Neuronal stem cell (in vitro differentiated cells): ENCODE measurements at regions not wholly inside any gene's neighbourhood (a gene's known extent, or its start where the extent isn't known, plus 50 kb on each side); places are given as distances from the start of the nearest gene placed in this dataset.

Source experiments
- DNase-seq: peaks from one replicate; pipeline ENCODE4 v3.0.0-alpha.2; 2013; ENCODE audit warnings: low spot score
- H2AFZ ChIP-seq: one replicate; pipeline ENCODE4 v1.6.1; 2013; ENCODE audit warnings: mild to moderate bottlenecking, low read length, inconsistent platforms
- H2AK5ac ChIP-seq: 2 replicates; pipeline ENCODE4 v1.6.1; 2013; ENCODE audit warnings: low read depth, mild to moderate bottlenecking, inconsistent platforms, low read length, moderate library complexity, mixed read lengths
- H2BK120ac ChIP-seq: 2 replicates; pipeline ENCODE4 v1.6.1; 2013; ENCODE audit warnings: low read depth, mild to moderate bottlenecking, inconsistent platforms, low read length, moderate library complexity, mixed read lengths
- H2BK12ac ChIP-seq: one replicate; pipeline ENCODE4 v1.6.1; 2013; ENCODE audit warnings: low read length, inconsistent platforms
- H2BK15ac ChIP-seq: 2 replicates; pipeline ENCODE4 v1.6.1; 2013; ENCODE audit warnings: mild to moderate bottlenecking, low read length, inconsistent platforms, mixed read lengths
- H2BK5ac ChIP-seq: one replicate; pipeline ENCODE4 v1.6.1; 2013; ENCODE audit warnings: inconsistent platforms, mild to moderate bottlenecking, low read length, moderate library complexity
- H3K14ac ChIP-seq: one replicate; pipeline ENCODE4 v1.6.1; 2013; ENCODE audit warnings: low read length, inconsistent platforms
- H3K18ac ChIP-seq: 2 replicates; pipeline ENCODE4 v1.6.1; 2013; ENCODE audit warnings: low read length, inconsistent platforms
- H3K23ac ChIP-seq: 2 replicates; pipeline ENCODE4 v1.6.1; 2013; ENCODE audit warnings: low read depth, mild to moderate bottlenecking, mixed read lengths, low read length, inconsistent platforms; ENCODE audit not compliant: poor library complexity
- H3K27ac ChIP-seq: replicated peaks from 3 replicates; pipeline ENCODE4 v1.5.1; 2013; ENCODE audit warnings: low read length, inconsistent platforms
- H3K27me3 ChIP-seq, 3 experiments: 2 replicates each; pipeline ENCODE4 v1.6.1; 2013; ENCODE audit warnings: low read length in 3 of 3, mild to moderate bottlenecking in 2 of 3, inconsistent platforms in 1 of 3, low read depth in 1 of 3, mixed read lengths in 1 of 3, moderate library complexity in 1 of 3; ENCODE audit not compliant: control insufficient read depth in 3 of 3, insufficient read depth in 3 of 3
- H3K36me3 ChIP-seq, 2 donors: replicated peaks in 1 of 2; 2 replicates each; pipeline ENCODE4 v1.6.1; 2013; ENCODE audit warnings: low read length in 2 of 2; ENCODE audit not compliant: control insufficient read depth in 2 of 2, insufficient read depth in 2 of 2
- H3K4ac ChIP-seq: 2 replicates; pipeline ENCODE4 v1.6.1; 2013; ENCODE audit warnings: inconsistent platforms, mild to moderate bottlenecking, low read length, moderate library complexity
- H3K4me1 ChIP-seq, 2 donors: 1 replicate in 1 of 2; 2 replicates in 1 of 2; pipeline ENCODE4 v1.6.1; 2013; ENCODE audit warnings: low read length in 2 of 2, low read depth in 1 of 2; ENCODE audit not compliant: control insufficient read depth in 2 of 2, insufficient read depth in 1 of 2
- H3K4me2 ChIP-seq: one replicate; pipeline ENCODE4 v1.6.1; 2013; ENCODE audit warnings: mild to moderate bottlenecking, low read length, inconsistent platforms; ENCODE audit not compliant: insufficient read depth, poor library complexity, severe bottlenecking
- H3K4me3 ChIP-seq, 2 donors: 2 replicates each; pipeline ENCODE4 v1.5.1; 2013; ENCODE audit warnings: low read length in 2 of 2, mild to moderate bottlenecking in 2 of 2, inconsistent platforms in 1 of 2, moderate library complexity in 1 of 2
- H3K79me1 ChIP-seq: one replicate; pipeline ENCODE4 v1.6.1; 2013; ENCODE audit warnings: low read depth, mild to moderate bottlenecking, inconsistent platforms, low read length, moderate library complexity
- H3K9ac ChIP-seq: one replicate; pipeline ENCODE4 v1.6.1; 2013; ENCODE audit warnings: mild to moderate bottlenecking, low read depth, low read length, inconsistent platforms; ENCODE audit not compliant: poor library complexity
- H3K9me3 ChIP-seq, 2 donors: replicated peaks in 1 of 2; 2 replicates each; pipeline versions ENCODE3 to v1.6.1; 2013; ENCODE audit warnings: low read length in 2 of 2, mild to moderate bottlenecking in 2 of 2, inconsistent platforms in 1 of 2, low read depth in 1 of 2, mixed read lengths in 1 of 2, moderate library complexity in 1 of 2; ENCODE audit not compliant: control insufficient read depth in 2 of 2, insufficient read depth in 1 of 2
- H4K8ac ChIP-seq: one replicate; pipeline ENCODE4 v1.6.1; 2013; ENCODE audit warnings: low read depth, mild to moderate bottlenecking, inconsistent platforms, low read length, moderate library complexity
- H4K91ac ChIP-seq: one replicate; pipeline ENCODE4 v1.6.1; 2013; ENCODE audit warnings: low read length, low read depth, mild to moderate bottlenecking, inconsistent platforms; ENCODE audit not compliant: poor library complexity
- WGBS, 2 donors: extraction: QIAGEN DNeasy Blood & Tissue Kit; methylation state at CpG; one replicate each; pipeline ENCODE4 v1.1.7; 2013; ENCODE audit warnings: missing lambda C conversion rate in 2 of 2, mixed read lengths in 1 of 2; ENCODE audit not compliant: insufficient read length in 2 of 2, insufficient replicate concordance in 1 of 2; ENCODE audit errors: extremely low coverage in 2 of 2; 5-methylcytosine and 5-hydroxymethylcytosine counted together

DNA sequence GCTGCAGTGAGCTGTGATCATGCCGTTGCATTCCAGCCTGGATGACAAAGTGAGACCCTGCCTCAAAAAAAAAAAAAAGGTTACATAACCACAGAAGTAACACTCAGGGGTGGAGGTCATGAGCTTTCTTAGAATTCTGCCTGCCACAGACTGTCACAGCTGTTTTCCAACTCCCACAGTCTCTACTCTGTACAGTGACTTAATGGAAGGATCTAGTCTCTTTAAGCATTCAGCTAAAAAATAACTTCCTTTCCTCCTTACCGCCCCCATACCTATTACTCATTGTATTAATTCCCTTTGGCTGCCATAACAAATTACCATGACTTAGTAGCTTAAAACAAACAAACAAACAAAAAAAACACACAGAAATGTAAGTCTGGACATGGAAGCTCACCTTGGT lies 99.6 kb upstream of the UBE2E1 start:
- Histone ChIP-seq H3K9ac (no peak overlapping the region), H3K14ac (no peak overlapping the region), H2BK12ac (no peak overlapping the region), H3K23ac (no peak overlapping the region), H3K79me1 (no peaks in the 10 kb centered on the region), H3K27me3 (no peaks in the 10 kb centered on the region), H3K4me3 (no peak overlapping the region), H3K36me3 (no peaks in the 10 kb centered on the region), H2AFZ (no peak overlapping the region), H3K4me1 (peaks cover 5 to 13% of the 10 kb centered on the region in 2 donors), H3K18ac (no peak overlapping the region), H4K8ac (no peak overlapping the region), H2BK15ac (no peak overlapping the region), H3K4ac (no peak overlapping the region), H2BK5ac (no peak overlapping the region), H3K9me3 (no peaks in the 10 kb centered on the region), H4K91ac (no peak overlapping the region), H3K27ac (no peak overlapping the region), H2AK5ac (no peak overlapping the region), H2BK120ac (no peak overlapping the region), H3K4me2 (no peak overlapping the region)
- no peak for DNase-seq
- WGBS, 2 donors = 100% methylated on average over 1 of the region's 2 CpGs; no CpG with 5 or more reads in 1 of the 2 donors

DNA sequence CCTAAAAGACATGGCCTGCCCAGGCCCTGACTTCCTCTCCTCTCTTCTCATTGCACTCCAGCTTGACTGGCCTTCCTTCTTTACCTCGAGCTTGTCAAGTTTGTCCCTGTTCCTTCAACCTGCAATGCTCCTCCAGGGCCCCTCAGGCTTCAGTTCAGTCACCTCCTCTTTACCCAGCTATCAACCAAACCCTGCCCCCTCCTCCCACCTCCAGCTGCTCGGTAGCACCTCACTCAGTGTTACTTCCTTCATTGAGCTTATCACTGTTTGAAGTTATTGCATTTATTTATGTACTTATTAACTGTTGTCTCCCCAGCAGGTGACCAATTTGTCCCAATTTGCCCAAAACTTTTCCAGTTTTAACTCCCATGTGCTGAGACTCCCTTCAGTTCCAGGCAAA lies 95.8 kb upstream of the UBE2E1 start:
- no peak overlapping the region for H3K14ac ChIP-seq
- H2BK120ac ChIP-seq = no peak overlapping the region
- H2AFZ ChIP-seq = no peak overlapping the region
- no peak overlapping the region for H4K8ac ChIP-seq
- no peak overlapping the region for H3K9ac ChIP-seq
- H3K4me3 ChIP-seq = no peak overlapping the region
- H2BK12ac ChIP-seq = no peak overlapping the region
- H3K27ac ChIP-seq = no peak overlapping the region
- H2BK5ac ChIP-seq = no peak overlapping the region
- no peak overlapping the region for H3K18ac ChIP-seq
- WGBS, 2 donors = no CpG with 5 or more reads among the region's 2 CpGs
- no peak overlapping the region for H3K4ac ChIP-seq
- DNase-seq = no peak
- peaks cover 0 to under 1% of the 10 kb centered on the region in 2 donors for H3K9me3 ChIP-seq
- no peak overlapping the region for H3K23ac ChIP-seq
- peaks cover 5 to 12% of the 10 kb centered on the region in 2 donors for H3K4me1 ChIP-seq
- H2BK15ac ChIP-seq = no peak overlapping the region
- H3K4me2 ChIP-seq = no peak overlapping the region
- H4K91ac ChIP-seq = no peak overlapping the region
- H3K27me3 ChIP-seq = peaks cover 0 to 5% (median 1%) of the 10 kb centered on the region in 3 experiments
- H2AK5ac ChIP-seq = no peak overlapping the region
- no peaks in the 10 kb centered on the region for H3K79me1 ChIP-seq
- no peaks in the 10 kb centered on the region for H3K36me3 ChIP-seq

DNA sequence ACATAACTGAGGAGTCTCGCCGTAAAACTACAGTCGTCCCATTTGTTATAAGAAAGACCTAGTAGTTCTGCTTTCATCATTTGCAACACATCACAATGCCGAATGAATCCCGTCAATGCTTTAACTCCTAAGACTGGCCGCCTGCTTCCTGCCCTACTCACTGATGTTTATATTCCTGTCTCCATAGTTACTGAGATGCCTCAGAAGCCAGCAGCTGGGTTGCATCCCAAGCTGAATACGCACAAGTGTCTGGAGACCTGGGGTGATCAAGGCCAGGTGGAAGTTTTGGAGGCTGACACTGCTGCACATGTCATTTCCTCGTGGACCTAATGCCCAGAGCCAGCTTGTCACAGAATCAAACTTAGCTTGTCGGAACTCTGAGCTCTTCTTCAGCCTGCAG lies 95.2 kb upstream of the UBE2E1 start:
- Histone ChIP-seq H2AK5ac (no peak overlapping the region), H3K9me3 (peaks cover 1 to 7% of the 10 kb centered on the region in 2 donors), H4K8ac (no peak overlapping the region), H3K9ac (no peak overlapping the region), H2BK15ac (no peak overlapping the region), H3K4me2 (no peak overlapping the region), H2BK120ac (no peak overlapping the region), H3K4me3 (no peak overlapping the region), H3K4ac (no peak overlapping the region), H3K18ac (no peak overlapping the region), H3K23ac (no peak overlapping the region), H2BK5ac (no peak overlapping the region), H2BK12ac (no peak overlapping the region), H3K36me3 (no peaks in the 10 kb centered on the region), H2AFZ (no peak overlapping the region), H3K27ac (no peak overlapping the region), H3K79me1 (no peaks in the 10 kb centered on the region), H3K14ac (no peak overlapping the region), H3K4me1 (peaks cover 5 to 12% of the 10 kb centered on the region in 2 donors), H4K91ac (no peak overlapping the region), H3K27me3 (peaks cover 0 to 5% (median 1%) of the 10 kb centered on the region in 3 experiments)
- DNase-seq = no peak
- no CpG with 5 or more reads among the region's 9 CpGs for whole genome bisulfite sequencing, 2 donors

DNA sequence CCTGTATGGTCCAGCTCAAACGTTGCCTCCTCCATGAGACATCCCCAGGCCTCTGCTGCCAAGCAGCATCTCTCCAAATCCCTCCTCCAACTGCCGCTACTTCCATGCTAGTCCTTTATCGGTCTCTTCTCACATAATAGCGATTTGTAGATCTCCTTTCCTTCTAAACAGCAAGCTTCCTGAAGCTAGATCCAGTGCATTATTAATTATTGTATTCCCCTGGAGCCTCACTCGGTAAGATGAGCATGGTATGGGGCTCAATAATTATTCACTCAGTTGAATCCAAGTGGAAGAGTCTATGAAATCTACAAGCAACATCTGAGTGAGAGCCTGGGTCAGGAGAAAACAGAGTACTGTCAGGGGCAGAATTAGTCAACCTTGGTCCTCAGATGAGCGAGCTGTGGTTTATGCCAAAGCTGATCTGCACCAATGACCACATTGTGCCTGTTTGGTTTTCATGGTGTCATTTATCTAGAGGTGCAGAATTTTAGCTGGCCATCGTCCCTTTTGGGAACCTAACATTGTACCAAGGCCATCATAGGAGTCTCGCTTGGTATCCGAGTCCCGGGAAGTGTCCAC lies 93.8 kb upstream of the UBE2E1 start:
- H3K23ac ChIP-seq = no peak overlapping the region
- H2BK120ac ChIP-seq = no peak overlapping the region
- peak overlapping the region; percentile 15 for H3K18ac ChIP-seq
- WGBS, 2 donors = no CpG with 5 or more reads among the region's 10 CpGs
- H2BK12ac ChIP-seq = no peak overlapping the region
- no peak overlapping the region for H2AFZ ChIP-seq
- peaks cover 0 to 5% (median 1%) of the 10 kb centered on the region in 3 experiments for H3K27me3 ChIP-seq
- H3K36me3 ChIP-seq = no peaks in the 10 kb centered on the region
- H3K27ac ChIP-seq = no peak overlapping the region
- no peak overlapping the region for H4K91ac ChIP-seq
- H2BK5ac ChIP-seq = no peak overlapping the region
- peaks cover 1 to 7% of the 10 kb centered on the region in 2 donors for H3K9me3 ChIP-seq
- H3K14ac ChIP-seq = no peak overlapping the region
- no peak for DNase-seq
- H3K4me3 ChIP-seq = no peak overlapping the region
- no peaks in the 10 kb centered on the region for H3K79me1 ChIP-seq
- no peak overlapping the region for H3K9ac ChIP-seq
- H3K4me2 ChIP-seq = no peak overlapping the region
- no peak overlapping the region for H3K4ac ChIP-seq
- peaks cover 5 to 12% of the 10 kb centered on the region in 2 donors for H3K4me1 ChIP-seq
- peak overlapping the region; percentile 8 for H2AK5ac ChIP-seq
- H4K8ac ChIP-seq = no peak overlapping the region
- no peak overlapping the region for H2BK15ac ChIP-seq
